Endothelial cell of umbilical vein (primary cell): ENCODE measurements at regions not wholly inside any gene's neighbourhood (a gene's known extent, or its start where the extent isn't known, plus 50 kb on each side); places are given as distances from the start of the nearest gene placed in this dataset.

Experiments used
- BruUV-seq: library from RNA; stranded (reverse); fragments of 400-500 nt; replicated peaks from 2 replicates; lab custom pipeline; 2021; lab: Mats Ljungman, UMichigan
- CTCF ChIA-PET: fragments of 300-600, 350-600 bp; sonication (Branson Sonifier 250); formaldehyde crosslinking; loops from one replicate; lab custom pipeline; 2021; ENCODE audit warnings: antibody characterized with exemption, inconsistent platforms; lab: Charles Lee
- POLR2A ChIA-PET: fragments of 300-600, 350-600 bp; sonication (Branson Sonifier 250); formaldehyde crosslinking; loops from one replicate; lab custom pipeline; 2021; ENCODE audit warnings: antibody characterized with exemption, inconsistent platforms; lab: Charles Lee
- DNase-seq: peaks from one replicate; pipeline ENCODE4 v3.0.0-alpha.2; 2011; ENCODE audit warnings: low read depth, low spot score
- FAIRE-seq: peaks from 2 replicates; lab custom pipeline; 2011; peaks lifted over from hg19 to GRCh38; lab: Jason Lieb, UNC
- H2AFZ ChIP-seq: 2 replicates; pipeline ENCODE4 v1.6.0; 2012; ENCODE audit warnings: low read depth, low read length, control low read depth, inconsistent platforms
- H3K27ac ChIP-seq: 2 replicates; pipeline ENCODE4 v1.5.1; 2011; ENCODE audit warnings: low read depth, mild to moderate bottlenecking, control low read depth, low read length, moderate library complexity; ENCODE audit not compliant: insufficient read depth
- H3K27me3 ChIP-seq, 2 experiments: 2 replicates each; pipeline versions ENCODE4 v1.6.0 to v1.6.1; 2011; ENCODE audit warnings: low read length in 2 of 2, mixed read lengths in 1 of 2; ENCODE audit not compliant: control insufficient read depth in 2 of 2, insufficient read depth in 2 of 2
- H3K36me3 ChIP-seq, 2 experiments: 2 replicates in 1 of 2; 3 replicates in 1 of 2; pipeline ENCODE4 v1.5.1; 2011; ENCODE audit warnings: low read length in 2 of 2, mild to moderate bottlenecking in 1 of 2, moderate library complexity in 1 of 2; ENCODE audit not compliant: control insufficient read depth in 2 of 2, insufficient read depth in 2 of 2; ENCODE audit errors: extremely low read depth in 1 of 2
- H3K4me1 ChIP-seq: 3 replicates; pipeline ENCODE4 v1.5.1; 2011; ENCODE audit warnings: mild to moderate bottlenecking, low read length; ENCODE audit not compliant: control insufficient read depth, insufficient read depth; ENCODE audit errors: extremely low read depth
- H3K4me2 ChIP-seq: 2 replicates; pipeline ENCODE4 v1.6.1; 2011; ENCODE audit warnings: low read length, control low read depth, mixed read lengths; ENCODE audit not compliant: insufficient read depth
- H3K4me3 ChIP-seq, 3 experiments: fragments of 200-600 bp in 1 of 3; sonication (generic), shearing (Covaris generic) in 1 of 3; replicated peaks in 1 of 3; 2 replicates each; pipeline ENCODE4 v1.5.1; 2011 to 2016; ENCODE audit warnings: control low read depth in 3 of 3, low read length in 3 of 3, mild to moderate bottlenecking in 2 of 3, inconsistent platforms in 1 of 3, low read depth in 1 of 3, moderate library complexity in 1 of 3; ENCODE audit not compliant: insufficient read depth in 1 of 3
- H3K79me2 ChIP-seq: 2 replicates; pipeline ENCODE4 v1.6.0; 2012; ENCODE audit warnings: low read length, inconsistent platforms; ENCODE audit not compliant: control insufficient read depth, insufficient read depth
- H3K9ac ChIP-seq: replicated peaks from 2 replicates; pipeline ENCODE3; 2011; ENCODE audit warnings: low read length, control low read depth; ENCODE audit not compliant: insufficient read depth; ENCODE audit errors: extremely low read depth
- H3K9me1 ChIP-seq: replicated peaks from 3 replicates; pipeline ENCODE4 v1.6.0; 2011; ENCODE audit warnings: mild to moderate bottlenecking, low read length; ENCODE audit not compliant: control insufficient read depth, insufficient read depth; ENCODE audit errors: extremely low read depth
- H3K9me3 ChIP-seq: replicated peaks from 2 replicates; pipeline ENCODE4 v1.5.1; 2012; ENCODE audit warnings: low read length, inconsistent platforms; ENCODE audit not compliant: control insufficient read depth, insufficient read depth
- H4K20me1 ChIP-seq: replicated peaks from 2 replicates; pipeline ENCODE3; 2011; ENCODE audit warnings: mild to moderate bottlenecking, low read length; ENCODE audit not compliant: control insufficient read depth, insufficient read depth; ENCODE audit errors: extremely low read depth
- EZH2 ChIP-seq: IDR thresholded peaks from 2 replicates; pipeline ENCODE4 v1.6.1; 2012; ENCODE audit warnings: borderline replicate concordance, low read depth, mild to moderate bottlenecking, moderate library complexity, low read length, inconsistent platforms; ENCODE audit not compliant: severe bottlenecking
- FOS ChIP-seq: IDR thresholded peaks from 2 replicates; pipeline ENCODE4 v1.6.1; 2011; ENCODE audit warnings: mild to moderate bottlenecking, low read length, moderate library complexity, borderline replicate concordance; ENCODE audit not compliant: insufficient read depth
- GATA2 ChIP-seq: IDR thresholded peaks from 2 replicates; pipeline ENCODE4 v1.7.0; 2011; ENCODE audit warnings: low read depth, mild to moderate bottlenecking, moderate library complexity, mixed read lengths, low read length; ENCODE audit not compliant: insufficient read length, insufficient read depth
- JUN ChIP-seq: IDR thresholded peaks from 2 replicates; pipeline ENCODE4 v1.6.1; 2011; ENCODE audit warnings: borderline replicate concordance, low read depth; ENCODE audit not compliant: insufficient read length, insufficient read depth
- MAX ChIP-seq: IDR thresholded peaks from 2 replicates; pipeline ENCODE4 v1.6.1; 2011; ENCODE audit not compliant: insufficient read depth, insufficient read length
- MYC ChIP-seq: IDR thresholded peaks from one replicate; pipeline ENCODE4 v1.6.1; 2011; ENCODE audit warnings: mild to moderate bottlenecking, low read depth, low read length
- POLR2A ChIP-seq: IDR thresholded peaks from 2 replicates; pipeline ENCODE4 v1.6.1; 2012; ENCODE audit warnings: low read depth, mild to moderate bottlenecking, control low read depth, low read length
- POLR2AphosphoS5 ChIP-seq: IDR thresholded peaks from 2 replicates; pipeline ENCODE4 v1.6.1; 2012; ENCODE audit warnings: low read depth, mild to moderate bottlenecking, control low read depth, low read length, moderate library complexity; ENCODE audit not compliant: insufficient read depth
- dilution Hi-C: fragments of 300-500 bp; cut with MboI; formaldehyde crosslinking; loops from one replicate; pipeline ENCODE4 v1.15.0; 2019; ENCODE audit warnings: low sequenced_read_pairs; ENCODE audit not compliant: extremely low pct_ligation_motif_present
- intact Hi-C: fragments of 100-400 bp; cut with micrococcal nuclease; formaldehyde crosslinking; loops from one replicate; pipeline ENCODE4 v1.10.0; 2022
- TF ChIP-seq, protein P1 (sequence below), 2 donors: IDR thresholded peaks; 1 replicate in 1 of 2; 2 replicates in 1 of 2; pipeline ENCODE4 v1.5.1; 2011; ENCODE audit warnings: low read length in 2 of 2, mild to moderate bottlenecking in 2 of 2, moderate library complexity in 2 of 2, control low read depth in 1 of 2, inconsistent platforms in 1 of 2, low read depth in 1 of 2; ENCODE audit not compliant: insufficient read depth in 1 of 2; ENCODE audit errors: extremely low read depth in 1 of 2

DNA sequence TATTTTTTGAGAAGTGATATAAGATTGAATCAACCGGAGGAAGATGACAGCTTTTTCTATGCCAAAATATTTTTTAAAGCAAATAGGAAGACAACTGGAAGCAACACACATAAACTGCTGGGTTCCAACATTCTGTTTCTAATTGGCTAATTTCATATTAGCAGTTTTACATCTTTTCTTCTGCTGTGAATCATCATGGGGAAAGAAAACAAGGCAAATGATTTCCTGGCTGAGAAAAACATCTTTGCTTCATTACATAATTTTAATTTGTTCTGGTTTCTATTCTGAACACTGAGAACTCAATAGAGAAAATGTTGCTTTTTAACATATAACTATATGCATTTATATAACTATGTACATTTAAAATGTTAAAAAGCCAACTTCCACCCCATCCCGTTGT is 2518.5 kb downstream of the ARAP2 start:
- BruUV-seq: no TSS peak
- no peak for DNase-seq
- ChIA-PET POLR2A (no interaction called here), CTCF (no interaction called here)
- no peaks in the 10 kb centered on the region for H3K9me1 ChIP-seq
- H3K4me2 ChIP-seq: no peak overlapping the region
- TF ChIP-seq POLR2A: no peak
- no peak for TF ChIP-seq JUN
- TF ChIP-seq MAX: no peak
- TF ChIP-seq, protein P1, sequence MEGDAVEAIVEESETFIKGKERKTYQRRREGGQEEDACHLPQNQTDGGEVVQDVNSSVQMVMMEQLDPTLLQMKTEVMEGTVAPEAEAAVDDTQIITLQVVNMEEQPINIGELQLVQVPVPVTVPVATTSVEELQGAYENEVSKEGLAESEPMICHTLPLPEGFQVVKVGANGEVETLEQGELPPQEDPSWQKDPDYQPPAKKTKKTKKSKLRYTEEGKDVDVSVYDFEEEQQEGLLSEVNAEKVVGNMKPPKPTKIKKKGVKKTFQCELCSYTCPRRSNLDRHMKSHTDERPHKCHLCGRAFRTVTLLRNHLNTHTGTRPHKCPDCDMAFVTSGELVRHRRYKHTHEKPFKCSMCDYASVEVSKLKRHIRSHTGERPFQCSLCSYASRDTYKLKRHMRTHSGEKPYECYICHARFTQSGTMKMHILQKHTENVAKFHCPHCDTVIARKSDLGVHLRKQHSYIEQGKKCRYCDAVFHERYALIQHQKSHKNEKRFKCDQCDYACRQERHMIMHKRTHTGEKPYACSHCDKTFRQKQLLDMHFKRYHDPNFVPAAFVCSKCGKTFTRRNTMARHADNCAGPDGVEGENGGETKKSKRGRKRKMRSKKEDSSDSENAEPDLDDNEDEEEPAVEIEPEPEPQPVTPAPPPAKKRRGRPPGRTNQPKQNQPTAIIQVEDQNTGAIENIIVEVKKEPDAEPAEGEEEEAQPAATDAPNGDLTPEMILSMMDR (IDR thresholded peaks at IDR 0.05; ENCODE audit: extremely low read depth in 1 of 2, insufficient read depth in 1 of 2, low read depth in 1 of 2, low read length in 2 of 2): no peak
- no peak for TF ChIP-seq POLR2AphosphoS5
- no peak for TF ChIP-seq MYC
- no peak for TF ChIP-seq GATA2
- TF ChIP-seq EZH2: no peak
- TF ChIP-seq FOS: no peak
- no peak overlapping the region for H3K9ac ChIP-seq
- no peak overlapping the region for H3K27ac ChIP-seq
- H3K79me2 ChIP-seq: no peaks in the 10 kb centered on the region
- no peak for FAIRE-seq
- H2AFZ ChIP-seq: no peak overlapping the region
- intact Hi-C loops: no loop called here
- dilution Hi-C loops: no loop called here
- H3K36me3 ChIP-seq: no peaks in the 10 kb centered on the region
- no peaks in the 10 kb centered on the region for H3K9me3 ChIP-seq
- no peak overlapping the region for H3K4me3 ChIP-seq
- no peaks in the 10 kb centered on the region for H3K27me3 ChIP-seq
- H3K4me1 ChIP-seq: no peaks in the 10 kb centered on the region
- H4K20me1 ChIP-seq: no peaks in the 10 kb centered on the region
